ENCODE measurements at regions not wholly inside any gene's neighbourhood (a gene's known extent, or its start where the extent isn't known, plus 50 kb on each side); places are given as distances from the start of the nearest gene placed in this dataset.
"Not testable (repeated sequence)": the region's sequence is repeated elsewhere in the genome, so short reads cannot be mapped to it uniquely, and the experiment has no call there.

DNA sequence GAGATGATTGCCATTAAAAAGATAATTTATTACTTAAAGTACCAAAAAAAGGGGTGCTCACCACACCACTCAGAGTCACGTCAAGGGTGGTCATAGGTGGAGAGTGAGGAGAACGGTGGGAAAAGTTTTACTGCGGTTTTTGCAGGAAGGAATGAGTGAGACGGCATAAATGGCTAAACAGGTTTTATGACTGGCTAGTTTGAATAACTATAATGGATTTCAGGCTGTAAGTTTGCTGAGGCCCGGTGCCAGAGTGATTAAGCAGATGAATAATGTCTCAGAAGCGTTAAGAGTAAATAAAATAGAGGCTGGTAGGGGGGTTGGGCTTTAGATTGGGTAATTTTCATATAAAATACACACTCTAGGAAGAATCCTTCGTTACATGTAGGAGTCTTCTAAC, 1337.8 kb downstream of the AMY1C start:
- no peak for TF ChIP-seq CTCF (IDR thresholded peaks at IDR 0.05; ENCODE audit: extremely low read depth, insufficient read depth, missing control alignments)
- no peak for DNase-seq (ENCODE audit: low spot score)
- in situ Hi-C loops (cut with MboI; ENCODE audit: low pct_unique_long_range_greater_than_20kb, low sequenced_read_pairs, unreplicated experiment), result no loop called here

DNA sequence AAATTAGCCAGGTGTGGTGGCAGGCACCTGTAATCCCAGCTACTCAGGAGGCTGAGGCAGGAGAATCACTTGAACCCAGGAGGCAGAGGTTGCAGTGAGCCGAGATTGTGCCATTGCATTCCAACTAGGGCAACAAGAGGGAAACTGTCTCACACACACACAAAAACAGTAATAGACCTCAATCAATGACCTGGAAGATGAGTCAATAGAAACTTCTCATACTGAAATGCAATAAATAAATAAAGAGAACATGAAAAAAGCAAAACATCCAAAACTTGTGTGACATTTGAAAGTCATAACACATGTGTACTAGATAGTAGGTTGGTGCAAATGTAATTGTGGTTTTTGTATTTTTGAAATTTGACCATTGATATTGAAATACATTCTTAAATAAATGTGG, 1338.5 kb downstream of the AMY1C start:
- TF ChIP-seq CTCF (IDR thresholded peaks at IDR 0.05; ENCODE audit: extremely low read depth, insufficient read depth, missing control alignments), result no peak
- DNase-seq (ENCODE audit: low spot score), result no peak
- in situ Hi-C loops (cut with MboI; ENCODE audit: low pct_unique_long_range_greater_than_20kb, low sequenced_read_pairs, unreplicated experiment), result no loop called here

DNA sequence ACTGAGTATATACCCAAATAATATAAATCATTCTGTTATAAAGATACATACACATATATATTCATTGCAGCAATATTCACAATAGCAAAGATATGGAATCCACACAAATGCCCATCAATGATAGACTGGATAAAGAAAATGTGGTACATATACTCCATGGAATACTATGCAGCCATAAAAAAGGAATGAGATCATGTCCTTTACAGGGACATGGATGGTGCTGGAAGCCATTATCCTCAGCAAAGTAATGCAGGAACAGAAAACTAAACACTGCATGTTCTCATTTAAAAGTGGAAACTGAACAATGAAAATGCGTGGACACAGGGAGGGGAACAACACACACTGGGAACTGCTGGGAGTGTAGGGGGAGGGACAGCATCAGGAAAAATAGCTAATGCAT, 1344.2 kb downstream of the AMY1C start:
- in situ Hi-C loops (cut with MboI; ENCODE audit: low pct_unique_long_range_greater_than_20kb, low sequenced_read_pairs, unreplicated experiment), result not testable (repeated sequence)

GRCh38 chr1:105100102-105100501, 1350.4 kb downstream of the AMY1C start:
- in situ Hi-C loops (cut with MboI; ENCODE audit: low pct_unique_long_range_greater_than_20kb, low sequenced_read_pairs, unreplicated experiment), result no loop called here
- DNase-seq (ENCODE audit: low spot score), result no peak
- TF ChIP-seq CTCF (IDR thresholded peaks at IDR 0.05; ENCODE audit: extremely low read depth, insufficient read depth, missing control alignments), result no peak

More for the DNA sequence above, 1344.2 kb downstream of the AMY1C start:
- DNase-seq (ENCODE audit: low spot score), result not testable (repeated sequence)

- no peak for TF ChIP-seq CTCF (IDR thresholded peaks at IDR 0.05; ENCODE audit: extremely low read depth, insufficient read depth, missing control alignments)
- DNase-seq (ENCODE audit: low spot score), result no peak
- in situ Hi-C loops (cut with MboI; ENCODE audit: low pct_unique_long_range_greater_than_20kb, low sequenced_read_pairs, unreplicated experiment), result no loop called here
These were observed 1351.6 kb downstream of the AMY1C start for GRCh38 chr1:105101261-105101660.

- no peak for DNase-seq (ENCODE audit: low spot score)
- in situ Hi-C loops (cut with MboI; ENCODE audit: low pct_unique_long_range_greater_than_20kb, low sequenced_read_pairs, unreplicated experiment), result no loop called here
- no peak for TF ChIP-seq CTCF (IDR thresholded peaks at IDR 0.05; ENCODE audit: extremely low read depth, insufficient read depth, missing control alignments)
These were observed 1352.7 kb downstream of the AMY1C start for GRCh38 chr1:105102371-105102770.

DNA sequence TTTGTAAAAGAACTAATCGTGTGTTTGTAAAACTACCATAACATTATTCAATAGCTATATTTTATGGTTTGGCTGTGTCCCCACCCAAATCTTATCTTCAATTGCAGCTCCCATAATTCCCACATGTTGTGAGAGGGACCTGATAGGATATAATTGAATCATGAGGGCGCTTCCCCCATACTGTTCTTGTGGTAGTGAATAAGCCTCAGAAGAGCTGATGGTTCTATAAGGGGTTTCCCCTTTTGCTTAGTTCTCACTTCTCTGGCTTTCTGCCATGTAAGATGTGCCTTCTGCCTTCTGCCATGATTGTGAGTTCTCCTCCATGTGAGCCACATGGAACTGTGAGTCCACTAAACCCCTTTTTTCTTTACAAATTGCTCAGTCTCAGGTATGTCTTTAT, 1372.3 kb downstream of the AMY1C start:
- in situ Hi-C loops (cut with MboI; ENCODE audit: low pct_unique_long_range_greater_than_20kb, low sequenced_read_pairs, unreplicated experiment), result no loop called here
- no peak for TF ChIP-seq CTCF (IDR thresholded peaks at IDR 0.05; ENCODE audit: extremely low read depth, insufficient read depth, missing control alignments)
- no peak for DNase-seq (ENCODE audit: low spot score)

Measured in GM13977 (cell line).